ENCODE measurements at regions not wholly inside any gene's neighbourhood (a gene's known extent, or its start where the extent isn't known, plus 50 kb on each side); places are given as distances from the start of the nearest gene placed in this dataset.

DNA sequence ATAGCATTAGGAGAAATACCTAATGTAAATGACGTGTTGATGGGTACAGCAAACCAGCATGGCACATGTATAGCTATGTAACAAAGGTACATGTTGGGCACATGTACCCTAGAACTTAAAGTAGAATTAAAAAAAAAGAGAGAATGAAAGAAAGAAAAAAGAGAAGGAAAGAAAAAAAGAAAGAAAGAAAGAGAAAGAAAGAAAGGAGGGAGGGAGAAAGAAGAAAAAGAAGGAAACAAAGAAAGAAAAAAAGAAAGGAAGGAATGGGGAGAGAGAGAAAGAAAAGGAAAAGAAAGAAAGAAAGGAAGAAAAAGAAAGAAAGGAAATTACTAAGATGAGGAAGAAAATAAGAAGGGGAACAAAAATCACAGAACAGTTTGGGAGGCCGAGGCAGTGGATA, 925.5 kb downstream of the LRFN5 start:
- TF ChIP-seq, protein P1, sequence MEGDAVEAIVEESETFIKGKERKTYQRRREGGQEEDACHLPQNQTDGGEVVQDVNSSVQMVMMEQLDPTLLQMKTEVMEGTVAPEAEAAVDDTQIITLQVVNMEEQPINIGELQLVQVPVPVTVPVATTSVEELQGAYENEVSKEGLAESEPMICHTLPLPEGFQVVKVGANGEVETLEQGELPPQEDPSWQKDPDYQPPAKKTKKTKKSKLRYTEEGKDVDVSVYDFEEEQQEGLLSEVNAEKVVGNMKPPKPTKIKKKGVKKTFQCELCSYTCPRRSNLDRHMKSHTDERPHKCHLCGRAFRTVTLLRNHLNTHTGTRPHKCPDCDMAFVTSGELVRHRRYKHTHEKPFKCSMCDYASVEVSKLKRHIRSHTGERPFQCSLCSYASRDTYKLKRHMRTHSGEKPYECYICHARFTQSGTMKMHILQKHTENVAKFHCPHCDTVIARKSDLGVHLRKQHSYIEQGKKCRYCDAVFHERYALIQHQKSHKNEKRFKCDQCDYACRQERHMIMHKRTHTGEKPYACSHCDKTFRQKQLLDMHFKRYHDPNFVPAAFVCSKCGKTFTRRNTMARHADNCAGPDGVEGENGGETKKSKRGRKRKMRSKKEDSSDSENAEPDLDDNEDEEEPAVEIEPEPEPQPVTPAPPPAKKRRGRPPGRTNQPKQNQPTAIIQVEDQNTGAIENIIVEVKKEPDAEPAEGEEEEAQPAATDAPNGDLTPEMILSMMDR (IDR thresholded peaks at IDR 0.05; ENCODE audit: low read depth, low read length, missing control alignments), result no peak
- Histone ChIP-seq H3K4me3 (ENCODE audit: low read depth, low read length) (no peak overlapping the region), H3K36me3 (replicated peaks) (no peaks in the 10 kb centered on the region), H3K27ac (no peak overlapping the region), H3K27me3 (replicated peaks) (no peaks in the 10 kb centered on the region)
- in situ Hi-C loops (cut with HindIII; ENCODE audit: low pct_ligation_motif_present, low sequenced_read_pairs), result no loop called here
- no peak for DNase-seq

DNA sequence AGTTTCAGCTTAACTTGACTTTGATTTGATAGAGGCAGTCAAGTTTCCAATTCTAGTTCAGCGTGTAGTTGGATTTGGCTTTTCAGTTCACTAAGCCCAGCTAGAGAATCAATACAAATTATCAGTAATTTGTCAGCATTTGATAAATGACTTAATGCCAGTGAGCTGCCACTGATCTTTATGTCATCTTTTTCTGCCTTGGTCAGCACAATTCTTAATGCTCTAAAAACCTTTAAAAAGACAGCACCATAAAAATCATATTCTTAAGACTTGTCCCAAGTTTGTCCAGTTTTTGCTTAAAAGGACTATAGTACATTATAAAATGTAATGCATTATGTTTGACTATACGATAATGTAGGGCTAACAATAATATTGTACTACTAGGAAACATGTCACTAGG, 920.5 kb downstream of the LRFN5 start:
- in situ Hi-C loops (cut with HindIII; ENCODE audit: low pct_ligation_motif_present, low sequenced_read_pairs), result no loop called here
- DNase-seq, result no peak
- Histone ChIP-seq H3K27me3 (replicated peaks) (no peaks in the 10 kb centered on the region), H3K27ac (no peak overlapping the region), H3K36me3 (replicated peaks) (no peaks in the 10 kb centered on the region), H3K4me3 (ENCODE audit: low read depth, low read length) (no peak overlapping the region)
- TF ChIP-seq, protein P1 (IDR thresholded peaks at IDR 0.05; ENCODE audit: low read depth, low read length, missing control alignments), result no peak

DNA sequence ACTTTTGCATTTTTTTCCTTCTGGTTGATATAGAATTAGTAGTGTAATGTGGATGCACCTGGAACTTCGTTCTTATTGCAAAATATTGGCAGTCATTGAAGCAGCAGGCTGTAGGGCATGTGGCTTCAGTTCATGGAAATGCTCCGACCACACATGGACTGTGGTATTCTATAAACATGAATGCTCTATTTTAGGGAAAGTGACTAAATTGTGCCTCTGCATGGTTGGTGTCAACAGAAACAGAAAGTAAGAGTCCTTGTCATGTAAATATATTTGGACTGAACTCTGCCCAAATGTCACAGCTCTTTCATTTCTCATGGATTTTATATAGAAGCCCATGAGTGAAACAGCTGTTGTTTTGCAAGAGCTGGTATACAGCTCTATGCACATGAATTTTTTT, 917.0 kb downstream of the LRFN5 start:
- TF ChIP-seq, protein P1 (IDR thresholded peaks at IDR 0.05; ENCODE audit: low read depth, low read length, missing control alignments), result no peak
- H3K36me3 ChIP-seq (replicated peaks), result no peaks in the 10 kb centered on the region
- no peak for DNase-seq
- no peak overlapping the region for H3K27ac ChIP-seq
- in situ Hi-C loops (cut with HindIII; ENCODE audit: low pct_ligation_motif_present, low sequenced_read_pairs), result no loop called here
- no peak overlapping the region for H3K4me3 ChIP-seq (ENCODE audit: low read depth, low read length)
- H3K27me3 ChIP-seq (replicated peaks), result no peaks in the 10 kb centered on the region

DNA sequence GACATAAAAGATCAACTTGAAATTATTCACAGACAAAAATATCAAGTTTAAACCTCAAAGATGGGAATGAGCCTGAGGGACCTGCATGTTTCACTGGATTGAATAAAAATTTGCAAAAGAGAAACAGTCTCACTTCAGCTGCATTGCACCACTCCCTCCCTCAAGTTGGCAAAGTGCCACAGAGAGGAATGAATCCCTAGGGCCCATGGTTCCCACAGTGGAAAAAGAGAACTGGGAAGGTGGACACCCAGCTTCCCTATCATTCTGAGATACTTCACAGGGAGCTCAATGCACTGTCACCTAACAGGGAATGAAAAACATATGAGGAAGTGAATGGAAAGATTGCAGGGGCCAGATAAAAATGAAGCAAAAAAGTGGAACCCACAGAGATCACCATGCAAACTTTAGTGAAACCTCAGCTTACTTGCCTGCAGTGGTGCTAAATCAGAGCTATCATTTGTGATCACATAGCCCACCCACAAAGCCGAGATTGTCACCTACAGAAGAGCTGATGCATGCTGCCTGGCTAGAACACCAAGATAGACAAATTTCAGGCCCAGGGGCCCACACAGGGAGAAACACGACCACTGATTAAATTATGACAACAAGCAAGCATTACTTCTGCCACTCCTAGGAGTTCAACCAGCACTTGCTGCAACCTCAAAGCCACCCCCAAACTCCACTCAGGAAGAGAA, 911.3 kb downstream of the LRFN5 start:
- no peak for DNase-seq
- H3K27ac ChIP-seq, result no peak overlapping the region
- no peaks in the 10 kb centered on the region for H3K36me3 ChIP-seq (replicated peaks)
- H3K4me3 ChIP-seq (ENCODE audit: low read depth, low read length), result no peak overlapping the region
- TF ChIP-seq, protein P1 (IDR thresholded peaks at IDR 0.05; ENCODE audit: low read depth, low read length, missing control alignments), result no peak
- H3K27me3 ChIP-seq (replicated peaks), result no peaks in the 10 kb centered on the region
- in situ Hi-C loops (cut with HindIII; ENCODE audit: low pct_ligation_motif_present, low sequenced_read_pairs), result no loop called here

DNA sequence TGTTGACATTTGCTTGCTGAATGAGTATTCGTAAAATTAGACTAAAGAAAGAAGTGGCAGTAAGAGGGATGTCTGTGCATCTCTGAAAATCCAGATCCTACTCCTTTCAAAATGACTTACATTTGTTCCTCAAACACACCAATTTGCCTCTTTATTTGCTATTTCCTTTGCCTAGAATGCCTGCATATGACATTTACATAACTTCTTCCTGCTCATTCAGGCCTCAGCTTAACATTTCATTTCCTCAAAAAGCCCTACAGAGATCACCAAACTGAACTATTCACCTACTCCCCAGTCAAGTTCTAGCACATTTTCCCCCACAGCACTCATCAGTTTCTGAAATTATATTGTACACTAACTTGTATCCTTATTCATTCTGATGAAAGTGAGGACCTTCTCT, 907.2 kb downstream of the LRFN5 start:
- no peak for DNase-seq
- Histone ChIP-seq H3K27ac (no peak overlapping the region), H3K36me3 (replicated peaks) (no peaks in the 10 kb centered on the region), H3K27me3 (replicated peaks) (no peaks in the 10 kb centered on the region), H3K4me3 (ENCODE audit: low read depth, low read length) (no peak overlapping the region)
- TF ChIP-seq, protein P1 (IDR thresholded peaks at IDR 0.05; ENCODE audit: low read depth, low read length, missing control alignments), result no peak
- in situ Hi-C loops (cut with HindIII; ENCODE audit: low pct_ligation_motif_present, low sequenced_read_pairs), result no loop called here

DNA sequence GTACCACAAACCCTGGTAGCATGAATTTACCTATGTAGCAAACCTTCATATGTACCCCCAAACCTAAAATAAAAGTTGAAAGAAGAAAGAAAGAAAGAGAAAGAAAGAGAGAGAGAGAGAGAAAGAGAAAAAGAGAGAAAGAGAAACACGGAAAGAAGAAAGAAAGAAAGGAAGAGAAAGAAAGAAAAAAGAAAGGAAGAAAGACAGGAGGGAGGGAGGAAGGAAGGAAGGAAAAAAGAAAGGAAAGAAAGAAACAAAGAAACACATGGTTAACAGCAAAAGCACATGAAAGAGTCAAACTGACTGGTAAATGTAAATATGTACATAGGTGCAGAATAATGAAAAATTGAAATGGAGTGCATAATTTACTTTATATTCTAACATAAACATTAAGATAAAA, 903.4 kb downstream of the LRFN5 start:
- no peak for DNase-seq
- in situ Hi-C loops (cut with HindIII; ENCODE audit: low pct_ligation_motif_present, low sequenced_read_pairs), result no loop called here

More for the DNA sequence above, 903.4 kb downstream of the LRFN5 start:
- Histone ChIP-seq H3K27me3 (replicated peaks) (no peaks in the 10 kb centered on the region), H3K4me3 (ENCODE audit: low read depth, low read length) (no peak overlapping the region), H3K36me3 (replicated peaks) (no peaks in the 10 kb centered on the region), H3K27ac (no peak overlapping the region)
- TF ChIP-seq, protein P1 (IDR thresholded peaks at IDR 0.05; ENCODE audit: low read depth, low read length, missing control alignments), result no peak
